Effector memory CD4-positive, alpha-beta T cell (primary cell): ENCODE measurements at regions not wholly inside any gene's neighbourhood (a gene's known extent, or its start where the extent isn't known, plus 50 kb on each side); places are given as distances from the start of the nearest gene placed in this dataset.

Source experiments
- DNase-seq, 3 donors: peaks; one replicate each; pipeline ENCODE4 v3.0.0-alpha.2; 2020
- H3K27ac ChIP-seq: 2 replicates; pipeline ENCODE4 v1.7.0; 2013; ENCODE audit warnings: mild to moderate bottlenecking, low read length, moderate library complexity; ENCODE audit not compliant: insufficient read depth, poor library complexity, severe bottlenecking
- H3K27me3 ChIP-seq: replicated peaks from 2 replicates; pipeline ENCODE4 v1.7.0; 2013; ENCODE audit warnings: mild to moderate bottlenecking, low read length; ENCODE audit not compliant: insufficient read depth, control insufficient read depth, poor library complexity, severe bottlenecking
- H3K36me3 ChIP-seq: 2 replicates; pipeline ENCODE4 v1.7.0; 2013; ENCODE audit warnings: mild to moderate bottlenecking, low read length, moderate library complexity; ENCODE audit not compliant: control insufficient read depth, insufficient read depth
- H3K4me1 ChIP-seq: 2 replicates; pipeline ENCODE4 v1.7.0; 2013; ENCODE audit warnings: low read length, mild to moderate bottlenecking; ENCODE audit not compliant: control insufficient read depth, insufficient read depth, poor library complexity, severe bottlenecking
- H3K4me3 ChIP-seq: 2 replicates; pipeline ENCODE4 v1.7.0; 2013; ENCODE audit warnings: low read length, low read depth, mild to moderate bottlenecking; ENCODE audit not compliant: insufficient read depth, poor library complexity, severe bottlenecking
- H3K9me3 ChIP-seq: 2 replicates; pipeline ENCODE4 v1.7.0; 2013; ENCODE audit warnings: mild to moderate bottlenecking, low read length, moderate library complexity; ENCODE audit not compliant: control insufficient read depth

- Histone ChIP-seq H3K9me3 (no peaks in the 10 kb centered on the region), H3K27me3 (no peaks in the 10 kb centered on the region), H3K36me3 (no peaks in the 10 kb centered on the region), H3K4me3 (no peak overlapping the region), H3K4me1 (no peaks in the 10 kb centered on the region), H3K27ac (no peak overlapping the region)
- no peak for DNase-seq
Observed at GRCh38 chr15:59953392-59953883, 50.7 kb upstream of the FOXB1 start.

- H3K4me3 ChIP-seq, result no peak overlapping the region
- H3K9me3 ChIP-seq, result no peaks in the 10 kb centered on the region
- no peak for DNase-seq
- H3K4me1 ChIP-seq, result no peaks in the 10 kb centered on the region
- no peak overlapping the region for H3K27ac ChIP-seq
- H3K36me3 ChIP-seq, result no peaks in the 10 kb centered on the region
- no peaks in the 10 kb centered on the region for H3K27me3 ChIP-seq
Observed at GRCh38 chr15:59952960-59953359, 51.2 kb upstream of the FOXB1 start.

GRCh38 chr15:59950603-59951388, 53.3 kb upstream of the FOXB1 start:
- DNase-seq, result no peak
- no peaks in the 10 kb centered on the region for H3K36me3 ChIP-seq
- no peaks in the 10 kb centered on the region for H3K4me1 ChIP-seq
- no peaks in the 10 kb centered on the region for H3K27me3 ChIP-seq
- no peaks in the 10 kb centered on the region for H3K9me3 ChIP-seq
- H3K27ac ChIP-seq, result no peak overlapping the region
- no peak overlapping the region for H3K4me3 ChIP-seq

- Histone ChIP-seq H3K27me3 (no peaks in the 10 kb centered on the region), H3K36me3 (no peaks in the 10 kb centered on the region), H3K4me3 (no peak overlapping the region), H3K4me1 (no peaks in the 10 kb centered on the region), H3K9me3 (no peaks in the 10 kb centered on the region), H3K27ac (no peak overlapping the region)
- no peak for DNase-seq
Observed at GRCh38 chr15:59948924-59949613, 55.0 kb upstream of the FOXB1 start.

GRCh38 chr15:59946084-59946483, 58.0 kb upstream of the FOXB1 start:
- no peaks in the 10 kb centered on the region for H3K27me3 ChIP-seq

GRCh38 chr15:59945036-59945435, 59.1 kb upstream of the FOXB1 start:
- no peaks in the 10 kb centered on the region for H3K4me1 ChIP-seq
- no peaks in the 10 kb centered on the region for H3K27me3 ChIP-seq
- DNase-seq, result no peak
- no peaks in the 10 kb centered on the region for H3K36me3 ChIP-seq
- H3K4me3 ChIP-seq, result no peak overlapping the region
- no peak overlapping the region for H3K27ac ChIP-seq
- H3K9me3 ChIP-seq, result no peaks in the 10 kb centered on the region

More at GRCh38 chr15:59946084-59946483, 58.0 kb upstream of the FOXB1 start:
- Histone ChIP-seq H3K27ac (no peak overlapping the region), H3K4me1 (no peaks in the 10 kb centered on the region), H3K9me3 (no peaks in the 10 kb centered on the region), H3K36me3 (no peaks in the 10 kb centered on the region), H3K4me3 (no peak overlapping the region)
- DNase-seq, result no peak

- no peaks in the 10 kb centered on the region for H3K9me3 ChIP-seq
- no peak for DNase-seq
- H3K27ac ChIP-seq, result no peak overlapping the region
- H3K4me3 ChIP-seq, result no peak overlapping the region
- H3K27me3 ChIP-seq, result no peaks in the 10 kb centered on the region
- H3K36me3 ChIP-seq, result no peaks in the 10 kb centered on the region
- no peaks in the 10 kb centered on the region for H3K4me1 ChIP-seq
Observed at GRCh38 chr15:59941612-59942011, 62.5 kb upstream of the FOXB1 start.

- no peak for DNase-seq
- no peaks in the 10 kb centered on the region for H3K36me3 ChIP-seq
- H3K27me3 ChIP-seq, result no peaks in the 10 kb centered on the region
Observed at GRCh38 chr15:59940928-59941327, 63.2 kb upstream of the FOXB1 start.

GRCh38 chr15:59940456-59940855, 63.7 kb upstream of the FOXB1 start:
- Histone ChIP-seq H3K27ac (no peak overlapping the region), H3K36me3 (no peaks in the 10 kb centered on the region), H3K4me3 (no peak overlapping the region), H3K27me3 (no peaks in the 10 kb centered on the region), H3K9me3 (no peaks in the 10 kb centered on the region), H3K4me1 (no peaks in the 10 kb centered on the region)
- no peak for DNase-seq

More at GRCh38 chr15:59940928-59941327, 63.2 kb upstream of the FOXB1 start:
- no peaks in the 10 kb centered on the region for H3K4me1 ChIP-seq
- no peak overlapping the region for H3K4me3 ChIP-seq
- H3K9me3 ChIP-seq, result no peaks in the 10 kb centered on the region
- no peak overlapping the region for H3K27ac ChIP-seq

GRCh38 chr15:59936741-59937140, 67.4 kb upstream of the FOXB1 start:
- Histone ChIP-seq H3K9me3 (no peaks in the 10 kb centered on the region), H3K27ac (no peak overlapping the region), H3K27me3 (no peaks in the 10 kb centered on the region), H3K4me3 (no peak overlapping the region), H3K36me3 (no peaks in the 10 kb centered on the region), H3K4me1 (no peaks in the 10 kb centered on the region)
- no peak for DNase-seq
